Cardiac fibroblast (primary cell): ENCODE measurements at regions not wholly inside any gene's neighbourhood (a gene's known extent, or its start where the extent isn't known, plus 50 kb on each side); places are given as distances from the start of the nearest gene placed in this dataset.

Source experiments
- DNase-seq, 2 donors: peaks; one replicate each; pipeline versions ENCODE4 v3.0.0 to v3.0.0-alpha.2; 2010; ENCODE audit warnings: low read depth in 2 of 2
- H3K4me3 ChIP-seq, 2 donors: replicated peaks in 1 of 2; 1 replicate in 1 of 2; 2 replicates in 1 of 2; pipeline ENCODE4 v1.5.1; 2011; ENCODE audit warnings: low read depth in 2 of 2, low read length in 2 of 2, mild to moderate bottlenecking in 2 of 2, moderate library complexity in 1 of 2
- CTCF ChIP-seq: IDR thresholded peaks from one replicate; pipeline ENCODE4 v1.5.1; 2011; ENCODE audit warnings: low read depth, mild to moderate bottlenecking, low read length, inconsistent platforms

- TF ChIP-seq CTCF, result no peak
- DNase-seq, result no peak
- H3K4me3 ChIP-seq, result no peak overlapping the region
These were observed 341.8 kb downstream of the NPHP4 start for GRCh38 chr1:5650283-5651026.

GRCh38 chr1:5649795-5650194 lies 342.4 kb downstream of the NPHP4 start:
- H3K4me3 ChIP-seq, result no peak overlapping the region
- DNase-seq, result no peak
- no peak for TF ChIP-seq CTCF

GRCh38 chr1:5649166-5649551 lies 343.1 kb downstream of the NPHP4 start:
- no peak for TF ChIP-seq CTCF
- no peak overlapping the region for H3K4me3 ChIP-seq
- DNase-seq, result no peak

- no peak overlapping the region for H3K4me3 ChIP-seq
- no peak for TF ChIP-seq CTCF
- DNase-seq, result peak in 1 of 2 donors; percentile 9
These were observed 343.6 kb downstream of the NPHP4 start for GRCh38 chr1:5648410-5649165.

GRCh38 chr1:5647234-5647633 lies 345.0 kb downstream of the NPHP4 start:
- TF ChIP-seq CTCF, result no peak
- no peak for DNase-seq
- no peak overlapping the region for H3K4me3 ChIP-seq

- H3K4me3 ChIP-seq, result no peak overlapping the region
- TF ChIP-seq CTCF, result no peak
- DNase-seq, result no peak
These were observed 345.6 kb downstream of the NPHP4 start for GRCh38 chr1:5646486-5647149.
